ENCODE measurements at regions not wholly inside any gene's neighbourhood (a gene's known extent, or its start where the extent isn't known, plus 50 kb on each side); places are given as distances from the start of the nearest gene placed in this dataset.

GRCh38 chr4:159416073-159416472 is 313.2 kb downstream of the RAPGEF2 start:
- TF ChIP-seq CTCF (IDR thresholded peaks at IDR 0.05) (no peak), POLR2A (IDR thresholded peaks at IDR 0.05) (no peak), POLR2AphosphoS5 (IDR thresholded peaks at IDR 0.05) (no peak)

All from sigmoid colon (tissue), 4 donors.